ENCODE measurements at regions not wholly inside any gene's neighbourhood (a gene's known extent, or its start where the extent isn't known, plus 50 kb on each side); places are given as distances from the start of the nearest gene placed in this dataset.
"Not testable (repeated sequence)": the region's sequence is repeated elsewhere in the genome, so short reads cannot be mapped to it uniquely, and the experiment has no call there.

DNA sequence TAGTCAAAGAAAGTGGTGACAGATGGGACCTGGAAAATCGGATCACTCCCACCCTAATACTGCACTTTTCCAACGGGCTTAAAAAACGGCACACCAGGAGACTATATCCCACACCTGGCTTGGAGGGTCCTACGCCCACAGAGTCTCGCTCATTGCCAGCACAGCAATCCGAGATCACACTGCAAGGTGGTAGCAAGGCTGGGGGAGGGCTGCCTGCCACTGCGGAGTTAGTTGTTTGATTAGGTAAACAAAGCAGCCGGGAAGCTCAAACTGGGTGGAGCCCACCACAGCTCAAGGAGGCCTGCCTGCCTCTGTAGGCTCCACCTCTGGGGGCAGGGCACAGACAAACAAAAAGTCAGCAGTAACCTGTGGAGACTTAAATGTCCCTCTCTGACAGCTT, 590.0 kb upstream of the ID4 start:
- H3K27ac Mint-ChIP-seq; DNase-seq (ENCODE audit: low spot score in 2 of 2); ATAC-seq; H3K36me3 Mint-ChIP-seq; H3K4me3 Mint-ChIP-seq; H3K4me1 Mint-ChIP-seq: not testable (repeated sequence)
- peaks cover 21% of the 10 kb centered on the region for H3K9me3 Mint-ChIP-seq

DNA sequence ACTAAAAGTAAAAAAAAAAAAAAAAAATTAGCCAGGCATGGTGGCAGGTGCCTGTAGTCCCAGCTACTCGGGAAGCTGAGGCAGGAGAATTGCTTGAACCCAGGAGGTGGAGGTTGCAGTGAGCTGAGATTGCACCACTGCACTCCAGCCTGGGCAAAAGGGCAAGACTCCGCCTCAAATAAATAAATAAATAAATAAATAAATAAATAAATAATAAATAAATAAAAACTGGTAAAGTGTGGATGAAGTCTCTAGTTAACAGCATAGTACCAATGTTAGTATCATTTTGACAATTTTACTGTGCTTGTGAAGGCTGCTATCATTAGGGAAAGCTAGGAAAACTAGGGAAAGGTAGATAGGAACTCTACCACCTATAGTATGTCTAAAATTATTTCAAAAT, 581.0 kb upstream of the ID4 start:
- not testable (repeated sequence) for ATAC-seq; DNase-seq (ENCODE audit: low spot score in 2 of 2); H3K4me3 Mint-ChIP-seq; H3K4me1 Mint-ChIP-seq; H3K27ac Mint-ChIP-seq; H3K36me3 Mint-ChIP-seq
- H3K9me3 Mint-ChIP-seq: peaks cover 22% of the 10 kb centered on the region

DNA sequence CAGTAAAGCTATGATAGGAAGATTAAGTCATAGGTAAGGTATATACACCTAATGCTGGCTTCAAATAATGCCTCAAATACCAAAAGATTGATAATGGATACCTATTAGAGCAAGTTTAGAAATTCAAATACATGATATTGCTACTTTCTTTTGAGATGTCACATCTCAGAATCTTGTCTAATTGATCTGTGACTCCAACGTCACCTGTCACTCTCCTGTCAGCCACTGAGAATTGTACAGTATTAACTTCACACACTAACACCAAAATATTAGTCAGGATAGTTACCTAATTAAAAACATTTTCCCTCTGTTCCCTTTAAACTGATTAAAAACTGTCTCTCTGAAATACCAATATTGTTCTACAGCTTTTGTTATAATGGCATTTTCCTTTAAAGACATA, 575.5 kb upstream of the ID4 start:
- no peak overlapping the region for H3K4me3 Mint-ChIP-seq
- ATAC-seq (no peak), DNase-seq (ENCODE audit: low spot score in 2 of 2) (no peak)
- no peak overlapping the region for H3K27ac Mint-ChIP-seq
- H3K36me3 Mint-ChIP-seq: no peaks in the 10 kb centered on the region
- H3K4me1 Mint-ChIP-seq: no peaks in the 10 kb centered on the region
- H3K9me3 Mint-ChIP-seq: peaks cover 16% of the 10 kb centered on the region

DNA sequence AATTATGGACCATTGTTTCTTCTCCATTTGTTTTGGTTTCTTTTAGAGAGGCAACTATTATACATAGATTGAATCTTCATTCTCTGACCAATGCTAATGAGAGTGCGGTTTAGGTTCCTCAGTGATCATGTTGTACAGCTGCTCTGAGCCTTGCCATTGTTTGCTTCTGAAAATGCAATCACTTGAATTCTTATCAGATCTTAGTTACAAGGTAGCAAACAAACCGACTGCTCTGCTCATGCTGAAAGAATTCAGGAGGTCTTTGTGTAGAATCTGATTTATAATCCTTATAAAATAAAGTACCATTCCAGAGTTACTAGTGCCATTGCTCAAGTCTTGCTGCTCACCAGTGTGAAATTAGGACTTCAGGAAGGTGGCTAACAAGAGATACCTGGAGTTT, 569.1 kb upstream of the ID4 start:
- Mint-ChIP-seq H3K4me1 (no peaks in the 10 kb centered on the region), H3K36me3 (no peaks in the 10 kb centered on the region), H3K4me3 (no peak overlapping the region), H3K9me3 (peaks cover 15% of the 10 kb centered on the region), H3K27ac (no peak overlapping the region)
- ATAC-seq (no peak), DNase-seq (ENCODE audit: low spot score in 2 of 2) (no peak)

DNA sequence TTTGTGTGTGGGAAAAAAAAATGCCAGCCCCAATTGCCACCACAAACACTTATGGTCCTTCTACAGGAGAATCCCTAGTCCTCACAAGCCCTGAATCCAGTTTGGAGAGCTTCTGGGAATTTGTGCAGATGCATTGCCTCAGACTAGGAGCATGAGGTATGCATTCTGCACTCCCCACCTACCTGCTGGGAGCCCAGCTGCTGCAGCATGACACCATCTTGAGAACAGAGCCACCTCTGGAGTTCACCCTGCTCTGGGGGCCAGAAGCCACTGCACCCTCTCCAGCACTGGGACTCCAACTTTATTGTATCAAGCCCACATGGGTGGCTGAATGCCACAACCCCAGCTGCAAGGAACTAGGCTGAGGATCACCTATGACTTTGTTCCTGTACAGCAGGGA, 568.5 kb upstream of the ID4 start:
- DNase-seq (ENCODE audit: low spot score in 2 of 2) (no peak), ATAC-seq (peak; percentile 28)
- Mint-ChIP-seq H3K27ac (no peak overlapping the region), H3K4me1 (no peaks in the 10 kb centered on the region), H3K36me3 (no peaks in the 10 kb centered on the region), H3K4me3 (no peak overlapping the region), H3K9me3 (peaks cover 15% of the 10 kb centered on the region)

DNA sequence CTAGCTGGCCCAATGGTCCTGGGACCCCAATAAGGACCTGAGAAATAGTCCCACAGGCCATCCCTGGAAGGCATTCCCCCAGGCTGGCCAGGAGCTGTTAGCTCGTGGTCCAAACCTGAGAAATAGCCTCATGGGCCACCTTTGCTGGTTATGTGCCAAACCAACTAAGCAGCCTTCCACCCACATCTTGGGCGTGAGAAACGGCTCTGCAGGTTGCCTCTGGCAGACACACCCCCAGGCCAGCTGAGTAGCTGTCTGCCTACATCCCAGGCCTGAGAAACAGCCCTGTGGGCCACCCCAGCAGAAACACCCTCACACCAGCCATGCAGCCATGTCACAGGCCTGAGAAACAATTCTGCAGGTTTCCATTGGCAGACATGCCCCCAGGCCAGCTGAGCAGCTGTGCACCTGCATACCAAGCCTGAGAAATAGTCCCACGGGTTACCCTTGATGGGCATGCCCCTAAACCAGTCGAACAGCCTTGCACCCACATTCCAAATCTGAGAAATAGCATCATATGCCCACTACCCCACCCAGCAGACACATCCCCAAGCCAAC, 567.8 kb upstream of the ID4 start:
- H3K9me3 Mint-ChIP-seq: peaks cover 15% of the 10 kb centered on the region
- no peak overlapping the region for H3K27ac Mint-ChIP-seq
- ATAC-seq: no peak
- H3K4me3 Mint-ChIP-seq: no peak overlapping the region
- no peaks in the 10 kb centered on the region for H3K36me3 Mint-ChIP-seq
- no peaks in the 10 kb centered on the region for H3K4me1 Mint-ChIP-seq
- DNase-seq (ENCODE audit: low spot score in 2 of 2): no peak

DNA sequence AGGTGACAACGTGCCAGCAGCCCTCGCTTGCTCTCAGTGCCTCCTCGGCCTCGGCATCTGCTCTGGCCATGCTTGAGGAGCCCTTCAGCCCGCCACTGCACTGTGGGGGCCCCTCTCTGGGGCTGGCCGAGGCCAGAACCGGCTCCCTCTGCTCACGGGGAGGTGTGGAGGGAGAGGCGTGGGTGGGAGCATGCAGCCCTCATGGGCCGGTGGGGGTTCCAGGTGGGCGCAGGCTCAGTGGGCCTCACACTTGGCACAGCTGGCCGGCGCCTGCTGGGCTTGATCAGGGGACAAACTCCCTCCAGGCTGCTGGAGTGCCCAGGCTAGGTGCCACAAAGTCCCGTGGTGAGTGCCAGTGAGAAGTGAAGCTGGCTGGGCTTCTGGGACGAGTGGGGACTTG, 566.6 kb upstream of the ID4 start:
- peaks cover 12% of the 10 kb centered on the region for H3K9me3 Mint-ChIP-seq
- H3K36me3 Mint-ChIP-seq: no peaks in the 10 kb centered on the region
- H3K4me1 Mint-ChIP-seq: no peaks in the 10 kb centered on the region
- H3K27ac Mint-ChIP-seq: no peak overlapping the region
- DNase-seq (ENCODE audit: low spot score in 2 of 2) (no peak), ATAC-seq (no peak)
- no peak overlapping the region for H3K4me3 Mint-ChIP-seq

DNA sequence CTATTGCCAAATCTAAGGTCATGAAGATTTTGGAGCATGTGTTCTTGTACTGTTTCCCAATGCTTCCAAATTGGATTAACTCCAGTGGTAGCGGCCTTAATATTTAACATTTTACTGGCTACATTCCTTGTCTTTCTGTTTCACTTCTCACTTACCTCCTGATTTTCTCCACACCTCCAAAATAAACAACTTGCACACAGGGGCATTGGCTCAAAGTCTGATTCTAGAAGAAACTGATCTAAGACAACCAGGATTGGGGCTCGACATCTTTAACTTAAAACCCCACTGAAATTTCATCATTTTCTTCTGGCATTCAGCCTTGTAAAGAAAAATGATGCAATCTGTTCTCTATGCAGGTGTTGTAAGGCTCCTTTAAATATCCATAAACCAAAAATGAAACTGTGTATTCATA, 557.9 kb upstream of the ID4 start:
- Mint-ChIP-seq H3K4me3 (no peak overlapping the region), H3K9me3 (peaks cover 12% of the 10 kb centered on the region), H3K27ac (no peak overlapping the region), H3K36me3 (no peaks in the 10 kb centered on the region), H3K4me1 (no peaks in the 10 kb centered on the region)
- no peak for DNase-seq (ENCODE audit: low spot score in 2 of 2)
- no peak for ATAC-seq

DNA sequence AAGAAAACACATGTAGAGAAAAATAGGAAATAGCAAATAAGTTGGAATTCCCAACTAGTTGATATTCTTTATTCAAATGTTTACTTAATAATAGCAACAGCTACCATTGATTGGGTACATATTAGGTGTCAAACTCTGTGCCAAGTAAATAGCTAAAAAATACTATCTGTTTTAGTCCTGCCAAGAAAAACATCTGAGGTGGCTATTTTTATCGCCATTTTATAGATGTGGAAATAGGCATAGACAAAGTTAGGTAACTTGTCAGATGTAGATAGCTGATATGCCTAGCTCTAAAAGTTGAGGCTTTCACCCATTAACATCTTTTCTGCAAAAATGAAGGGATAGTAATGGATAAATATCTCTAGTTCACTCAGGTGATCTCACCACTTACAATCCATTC, 549.2 kb upstream of the ID4 start:
- no peaks in the 10 kb centered on the region for H3K36me3 Mint-ChIP-seq
- DNase-seq (ENCODE audit: low spot score in 2 of 2): no peak
- no peak overlapping the region for H3K4me3 Mint-ChIP-seq

DNA sequence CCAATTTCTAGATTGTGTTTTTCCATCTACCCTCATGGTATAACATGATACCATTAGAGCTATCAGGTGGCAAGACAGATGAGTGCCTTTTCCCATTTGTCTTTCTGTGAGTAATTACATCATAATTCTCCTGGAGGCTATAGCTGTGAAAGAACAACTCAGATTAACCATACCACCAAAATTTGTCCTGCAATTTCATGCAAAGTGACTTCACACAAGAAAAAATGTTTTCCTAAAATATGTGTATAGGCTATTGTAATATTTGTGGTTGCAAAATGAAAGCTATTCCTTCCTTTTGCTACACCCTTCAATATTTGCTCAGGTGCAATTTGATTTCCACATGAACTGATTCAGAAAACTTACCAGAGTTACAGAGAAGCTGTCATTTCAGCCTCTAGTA, 547.7 kb upstream of the ID4 start:
- Mint-ChIP-seq H3K36me3 (no peaks in the 10 kb centered on the region), H3K27ac (no peak overlapping the region)

More for the DNA sequence above, 549.2 kb upstream of the ID4 start:
- H3K4me1 Mint-ChIP-seq: no peaks in the 10 kb centered on the region
- no peak overlapping the region for H3K27ac Mint-ChIP-seq
- ATAC-seq: no peak
- H3K9me3 Mint-ChIP-seq: no peaks in the 10 kb centered on the region

DNA sequence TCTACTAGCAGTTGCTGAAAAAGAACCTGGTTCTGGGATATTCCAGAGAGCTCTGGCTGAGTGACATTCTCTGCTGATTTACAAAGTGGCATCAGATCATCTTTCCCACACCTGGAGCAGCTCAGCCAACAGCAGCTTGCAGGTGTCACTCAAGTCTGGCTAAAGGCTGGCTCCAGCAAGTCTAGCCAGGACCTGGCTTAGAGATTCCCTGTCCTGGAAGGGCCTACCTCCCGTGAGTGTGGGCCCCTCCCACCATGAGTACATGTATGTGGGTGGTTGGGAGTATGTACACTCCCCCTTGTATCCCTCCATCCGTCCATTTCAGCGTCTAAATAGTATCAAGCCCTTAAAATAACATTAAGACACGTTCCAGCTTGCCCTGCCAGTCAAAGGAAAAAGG, 539.3 kb upstream of the ID4 start:
- Mint-ChIP-seq H3K27ac (no peak overlapping the region), H3K4me3 (no peak overlapping the region), H3K9me3 (peaks cover 8% of the 10 kb centered on the region), H3K4me1 (no peaks in the 10 kb centered on the region), H3K36me3 (no peaks in the 10 kb centered on the region)
- ATAC-seq: no peak
- DNase-seq (ENCODE audit: low spot score in 2 of 2): no peak

More for the DNA sequence above, 547.7 kb upstream of the ID4 start:
- Mint-ChIP-seq H3K9me3 (no peaks in the 10 kb centered on the region), H3K4me1 (no peaks in the 10 kb centered on the region), H3K4me3 (no peak overlapping the region)
- DNase-seq (ENCODE audit: low spot score in 2 of 2) (no peak), ATAC-seq (no peak)

DNA sequence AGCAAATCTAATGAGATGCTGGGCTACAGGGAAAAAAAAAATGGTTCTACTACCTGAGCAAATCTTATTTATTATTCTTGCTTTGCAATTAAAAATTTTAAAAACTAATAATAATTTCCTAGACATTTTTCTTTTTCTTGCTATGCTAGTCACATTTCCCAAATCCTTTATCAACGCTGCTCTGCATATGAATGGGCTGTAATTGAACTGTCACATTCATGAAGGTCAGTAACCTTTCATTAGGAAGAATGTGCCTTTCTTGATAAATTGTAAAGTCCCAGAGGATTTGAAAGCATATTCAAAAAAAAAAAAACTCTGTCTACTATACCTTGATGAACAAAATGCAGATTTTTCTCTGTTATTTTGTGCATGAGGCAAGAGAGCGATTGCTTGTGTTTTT, 538.7 kb upstream of the ID4 start:
- Mint-ChIP-seq H3K4me3 (no peak overlapping the region), H3K27ac (no peak overlapping the region), H3K4me1 (no peaks in the 10 kb centered on the region), H3K36me3 (no peaks in the 10 kb centered on the region), H3K9me3 (peaks cover 8% of the 10 kb centered on the region)
- no peak for DNase-seq (ENCODE audit: low spot score in 2 of 2)
- ATAC-seq: no peak

DNA sequence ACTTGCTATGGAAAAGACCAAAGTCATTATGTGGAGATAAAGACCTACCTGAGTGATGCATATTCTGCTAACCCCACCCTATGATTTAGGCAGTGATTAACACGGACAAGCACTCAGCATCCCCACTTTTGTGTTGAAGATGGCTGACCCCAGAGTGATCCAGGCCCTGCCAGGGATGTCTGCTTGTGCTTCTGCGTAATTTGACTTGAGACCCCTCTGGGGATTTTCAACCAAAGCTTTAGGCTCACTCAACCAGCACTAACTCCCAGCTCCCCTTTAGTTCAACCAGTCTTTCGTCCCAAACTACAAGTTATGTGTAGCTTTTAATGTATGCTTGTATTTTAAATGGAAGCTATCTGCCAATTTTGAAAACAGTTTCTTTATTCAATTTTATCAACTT, 538.0 kb upstream of the ID4 start:
- Mint-ChIP-seq H3K4me1 (no peaks in the 10 kb centered on the region), H3K4me3 (no peak overlapping the region), H3K9me3 (peaks cover 8% of the 10 kb centered on the region), H3K27ac (no peak overlapping the region), H3K36me3 (no peaks in the 10 kb centered on the region)
- no peak for DNase-seq (ENCODE audit: low spot score in 2 of 2)
- ATAC-seq: no peak

DNA sequence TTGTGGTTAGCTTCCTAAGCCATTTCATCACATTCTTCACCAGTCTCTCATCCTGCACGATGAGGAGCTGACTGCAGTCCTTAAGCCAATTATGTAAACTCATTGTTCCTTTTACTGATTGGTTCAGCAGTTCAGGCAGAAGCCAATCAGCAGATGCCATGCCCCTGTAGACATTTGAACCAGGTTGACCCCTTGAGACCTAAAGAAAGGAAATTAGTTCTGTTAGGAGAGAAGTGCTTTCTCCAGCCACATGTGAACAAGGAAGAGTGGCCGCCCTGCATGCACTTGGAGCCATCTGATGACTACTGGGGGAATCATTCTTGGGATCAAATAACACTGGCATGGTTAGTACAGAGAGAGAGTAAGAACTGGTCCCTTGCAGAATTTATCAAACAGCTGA, 535.2 kb upstream of the ID4 start:
- Mint-ChIP-seq H3K4me3 (no peak overlapping the region), H3K36me3 (no peaks in the 10 kb centered on the region), H3K27ac (no peak overlapping the region), H3K9me3 (peaks cover 9% of the 10 kb centered on the region), H3K4me1 (no peaks in the 10 kb centered on the region)
- no peak for ATAC-seq
- DNase-seq (ENCODE audit: low spot score in 2 of 2): no peak

DNA sequence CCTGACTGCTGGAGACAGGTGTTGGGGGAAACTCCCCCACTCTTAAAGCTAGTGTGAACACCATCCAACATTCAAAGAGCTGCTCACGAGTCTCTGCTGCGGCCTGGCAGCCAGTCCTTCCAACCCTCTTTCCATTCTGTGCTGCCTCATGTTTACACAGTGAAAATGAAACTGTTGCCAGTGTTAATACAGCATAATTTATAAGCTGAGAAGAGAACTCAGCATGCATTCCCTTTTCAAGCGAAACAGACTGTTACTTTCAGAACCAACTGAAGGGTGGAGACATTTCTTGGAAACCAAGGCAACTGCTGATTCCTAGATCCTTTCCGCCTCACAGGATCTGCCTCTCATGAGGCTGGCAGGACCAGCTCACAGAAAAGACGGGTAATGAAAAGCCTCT, 533.8 kb upstream of the ID4 start:
- Mint-ChIP-seq H3K9me3 (peaks cover 9% of the 10 kb centered on the region), H3K36me3 (no peaks in the 10 kb centered on the region), H3K4me1 (no peaks in the 10 kb centered on the region), H3K27ac (no peak overlapping the region), H3K4me3 (no peak overlapping the region)
- ATAC-seq (no peak), DNase-seq (ENCODE audit: low spot score in 2 of 2) (no peak)

DNA sequence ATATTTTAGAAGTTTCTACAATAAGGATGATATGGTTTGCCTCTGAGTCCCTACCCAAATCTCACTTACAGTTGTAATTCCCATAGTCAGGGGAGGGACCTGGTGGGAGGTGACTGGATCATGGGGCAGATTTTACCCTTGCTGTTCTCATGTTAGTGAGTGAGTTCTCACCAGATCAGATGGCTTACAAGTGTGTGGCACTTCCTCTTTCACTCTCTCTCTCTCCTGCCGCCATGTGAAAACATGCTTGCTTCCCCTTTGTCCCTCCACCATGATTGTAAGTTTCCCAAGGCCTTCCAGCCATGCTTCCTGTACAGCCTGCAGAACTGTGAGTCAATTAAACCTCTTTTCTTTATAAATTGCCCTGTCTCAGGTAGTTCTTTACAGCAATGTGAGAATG, 527.5 kb upstream of the ID4 start:
- ATAC-seq: no peak

DNA sequence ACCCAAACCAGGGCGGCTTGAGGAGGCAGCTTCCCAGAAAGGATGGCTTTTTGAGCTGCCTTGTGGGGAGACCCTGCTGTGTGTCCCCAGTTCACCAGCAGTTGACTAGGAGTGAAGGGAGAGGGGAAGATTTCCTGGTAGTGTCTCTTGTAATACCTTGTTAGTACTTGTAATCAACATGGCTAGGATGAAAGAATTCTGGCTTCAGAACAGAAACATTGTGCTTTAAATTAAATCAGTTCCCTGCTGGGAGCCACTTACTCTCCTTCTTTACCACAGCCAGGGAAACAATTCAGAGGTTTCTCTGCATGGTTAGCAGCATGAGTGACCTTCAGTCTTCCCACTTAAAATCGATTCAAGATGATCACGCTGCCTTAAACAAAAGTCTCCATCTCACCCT, 525.4 kb upstream of the ID4 start:
- DNase-seq (ENCODE audit: low spot score in 2 of 2) (no peak), ATAC-seq (no peak)
- Mint-ChIP-seq H3K4me3 (no peak overlapping the region), H3K36me3 (no peaks in the 10 kb centered on the region), H3K9me3 (peaks cover 13% of the 10 kb centered on the region), H3K4me1 (no peaks in the 10 kb centered on the region), H3K27ac (no peak overlapping the region)

More for the DNA sequence above, 527.5 kb upstream of the ID4 start:
- DNase-seq (ENCODE audit: low spot score in 2 of 2): no peak
- Mint-ChIP-seq H3K4me1 (no peaks in the 10 kb centered on the region), H3K4me3 (no peak overlapping the region), H3K36me3 (no peaks in the 10 kb centered on the region), H3K27ac (no peak overlapping the region), H3K9me3 (peaks cover 13% of the 10 kb centered on the region)
